SK-N-MC (cell line): ENCODE measurements at regions not wholly inside any gene's neighbourhood (a gene's known extent, or its start where the extent isn't known, plus 50 kb on each side); places are given as distances from the start of the nearest gene placed in this dataset.

Experiments used
- EZH2 ChIP-seq: fragments of 200-600 bp; sonication (generic); IDR thresholded peaks from one replicate; pipeline ENCODE4 v1.6.1; 2017; ENCODE audit warnings: antibody characterized with exemption
- POLR2AphosphoS5 ChIP-seq: IDR thresholded peaks from 2 replicates; pipeline ENCODE4 v1.6.1; 2012; ENCODE audit warnings: mild to moderate bottlenecking, low read depth, low read length, borderline replicate concordance

- no peak for TF ChIP-seq POLR2AphosphoS5
- TF ChIP-seq EZH2 = no peak
Observed at GRCh38 chr1:99566290-99567021, 79.5 kb upstream of the PALMD start.
